Lower lobe of right lung (tissue), 2 donors: ENCODE measurements at regions not wholly inside any gene's neighbourhood (a gene's known extent, or its start where the extent isn't known, plus 50 kb on each side); places are given as distances from the start of the nearest gene placed in this dataset.
A peak's percentile ranks its signal among the peaks of the same experiment; 100 is the strongest.

Source experiments
- ATAC-seq, 2 donors: fragments of 200-7000 bp; cut with Tn5 transposase; one replicate each; pipeline ENCODE4 v1.9.1; 2020 to 2022; ENCODE audit warnings: mild to moderate bottlenecking in 2 of 2, moderate library complexity in 2 of 2
- DNase-seq: peaks from one replicate; pipeline ENCODE4 v3.0.0-alpha.2; 2020
- H3K27ac ChIP-seq: fragments of 200-600 bp; one replicate; pipeline ENCODE4 v1.8.0; 2022
- H3K27me3 ChIP-seq: fragments of 200-600 bp; one replicate; pipeline ENCODE4 v1.8.0; 2022; ENCODE audit warnings: low read depth
- H3K36me3 ChIP-seq: fragments of 200-600 bp; one replicate; pipeline ENCODE4 v1.8.0; 2022; ENCODE audit warnings: mild to moderate bottlenecking
- H3K4me1 ChIP-seq: fragments of 200-600 bp; one replicate; pipeline ENCODE4 v1.8.0; 2022
- H3K4me3 ChIP-seq: fragments of 200-600 bp; one replicate; pipeline ENCODE4 v1.8.0; 2022; ENCODE audit warnings: mild to moderate bottlenecking
- H3K9me3 ChIP-seq: fragments of 200-600 bp; one replicate; pipeline ENCODE4 v1.8.0; 2022
- intact Hi-C: fragments of 100-400 bp; cut with DNase I; formaldehyde crosslinking; loops from one replicate; pipeline ENCODE4 v1.11.0; 2022
- TF ChIP-seq, protein P1 (sequence below): fragments of 200-600 bp; IDR thresholded peaks from one replicate; pipeline ENCODE4 v1.8.0; 2022; ENCODE audit warnings: antibody characterized with exemption, mild to moderate bottlenecking
- donor health status: DM: no; HTN: yes; CAD: no; lungs with severe emphysema.

DNA sequence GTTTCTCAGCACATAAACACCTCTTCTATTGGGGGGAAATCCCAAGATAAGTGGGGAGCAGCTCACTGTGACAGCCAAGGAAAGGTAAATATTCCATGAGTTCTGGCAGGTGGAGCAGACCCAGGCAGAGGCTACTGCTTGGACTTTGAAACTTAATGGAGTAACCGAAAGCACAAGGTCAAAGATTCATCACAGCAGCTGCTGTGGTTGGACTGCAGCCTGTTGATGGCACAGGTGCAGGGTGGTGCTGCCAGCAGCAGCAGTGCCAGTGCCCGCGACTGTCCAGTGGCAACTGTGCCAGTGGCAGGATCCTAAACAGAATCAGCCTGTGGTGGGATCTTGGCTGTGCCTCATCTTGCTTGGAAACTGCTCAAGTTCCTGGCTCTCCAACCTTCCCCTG is 81.4 kb upstream of the ARID2 start:
- Histone ChIP-seq H3K36me3 (no peaks in the 10 kb centered on the region), H3K4me1 (no peaks in the 10 kb centered on the region), H3K27ac (no peak overlapping the region), H3K27me3 (no peaks in the 10 kb centered on the region), H3K9me3 (no peaks in the 10 kb centered on the region), H3K4me3 (no peak overlapping the region)
- intact Hi-C loops, result no loop called here
- no peak for DNase-seq
- TF ChIP-seq, protein P1, sequence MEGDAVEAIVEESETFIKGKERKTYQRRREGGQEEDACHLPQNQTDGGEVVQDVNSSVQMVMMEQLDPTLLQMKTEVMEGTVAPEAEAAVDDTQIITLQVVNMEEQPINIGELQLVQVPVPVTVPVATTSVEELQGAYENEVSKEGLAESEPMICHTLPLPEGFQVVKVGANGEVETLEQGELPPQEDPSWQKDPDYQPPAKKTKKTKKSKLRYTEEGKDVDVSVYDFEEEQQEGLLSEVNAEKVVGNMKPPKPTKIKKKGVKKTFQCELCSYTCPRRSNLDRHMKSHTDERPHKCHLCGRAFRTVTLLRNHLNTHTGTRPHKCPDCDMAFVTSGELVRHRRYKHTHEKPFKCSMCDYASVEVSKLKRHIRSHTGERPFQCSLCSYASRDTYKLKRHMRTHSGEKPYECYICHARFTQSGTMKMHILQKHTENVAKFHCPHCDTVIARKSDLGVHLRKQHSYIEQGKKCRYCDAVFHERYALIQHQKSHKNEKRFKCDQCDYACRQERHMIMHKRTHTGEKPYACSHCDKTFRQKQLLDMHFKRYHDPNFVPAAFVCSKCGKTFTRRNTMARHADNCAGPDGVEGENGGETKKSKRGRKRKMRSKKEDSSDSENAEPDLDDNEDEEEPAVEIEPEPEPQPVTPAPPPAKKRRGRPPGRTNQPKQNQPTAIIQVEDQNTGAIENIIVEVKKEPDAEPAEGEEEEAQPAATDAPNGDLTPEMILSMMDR, result no peak
- no peak for ATAC-seq

DNA sequence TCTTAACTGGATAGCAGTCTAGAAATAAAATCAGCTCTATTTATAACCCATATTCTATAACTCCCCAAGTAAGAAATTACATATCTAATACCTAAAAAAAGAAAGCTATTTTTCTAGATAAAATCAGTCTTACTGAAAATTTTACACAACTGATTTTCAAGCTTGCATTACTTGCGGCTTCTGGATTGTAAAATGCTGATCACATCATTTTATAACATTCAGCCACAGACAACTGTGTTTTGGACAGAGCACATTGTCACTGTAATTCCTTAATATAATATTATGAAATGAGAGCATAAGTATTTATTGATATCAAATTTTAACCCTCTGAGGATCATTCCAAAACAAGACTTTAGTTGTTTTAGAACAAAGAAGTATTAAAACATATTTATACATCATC is 78.5 kb upstream of the ARID2 start:
- DNase-seq (no peak), ATAC-seq (no peak)
- intact Hi-C loops, result no loop called here
- H3K36me3 ChIP-seq, result no peaks in the 10 kb centered on the region
- H3K27ac ChIP-seq, result no peak overlapping the region
- H3K4me3 ChIP-seq, result no peak overlapping the region
- no peaks in the 10 kb centered on the region for H3K4me1 ChIP-seq
- H3K27me3 ChIP-seq, result no peaks in the 10 kb centered on the region
- TF ChIP-seq, protein P1, result no peak
- no peaks in the 10 kb centered on the region for H3K9me3 ChIP-seq

DNA sequence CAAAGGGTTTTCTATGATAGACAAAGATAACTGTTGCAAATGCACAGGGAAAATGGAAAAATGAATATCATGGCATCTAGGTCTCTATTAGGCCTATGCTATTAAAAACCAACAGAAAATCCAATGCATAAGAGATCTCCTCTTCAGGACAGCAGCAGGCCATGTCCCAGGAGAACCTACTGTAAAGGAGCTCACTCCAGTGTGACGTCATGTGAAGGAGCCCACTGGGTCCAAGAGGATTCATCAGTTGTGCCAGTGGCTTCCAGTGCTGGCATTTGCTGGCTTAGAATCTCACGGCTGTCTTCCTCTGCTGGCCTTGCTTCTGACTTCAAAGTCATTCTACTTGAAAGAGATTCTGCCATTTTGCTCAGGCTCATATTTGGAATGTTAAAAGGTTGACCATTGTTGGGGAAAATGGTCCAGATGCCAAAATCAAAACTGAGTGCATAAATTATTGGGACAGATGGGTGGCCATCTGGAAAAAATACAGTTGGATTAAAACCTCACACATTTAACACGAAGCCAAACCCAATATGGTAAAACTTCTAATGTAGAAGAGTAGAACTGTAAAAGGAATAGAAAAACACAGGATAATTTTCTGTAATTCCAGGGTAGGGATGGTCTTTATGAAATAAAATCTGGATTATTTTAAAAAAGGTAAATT is 75.4 kb upstream of the ARID2 start:
- H3K4me1 ChIP-seq, result no peaks in the 10 kb centered on the region
- ATAC-seq (no peak), DNase-seq (no peak)
- H3K36me3 ChIP-seq, result no peaks in the 10 kb centered on the region
- no peaks in the 10 kb centered on the region for H3K27me3 ChIP-seq
- H3K27ac ChIP-seq, result no peak overlapping the region
- H3K9me3 ChIP-seq, result no peaks in the 10 kb centered on the region
- TF ChIP-seq, protein P1, result no peak
- H3K4me3 ChIP-seq, result no peak overlapping the region
- intact Hi-C loops, result no loop called here

DNA sequence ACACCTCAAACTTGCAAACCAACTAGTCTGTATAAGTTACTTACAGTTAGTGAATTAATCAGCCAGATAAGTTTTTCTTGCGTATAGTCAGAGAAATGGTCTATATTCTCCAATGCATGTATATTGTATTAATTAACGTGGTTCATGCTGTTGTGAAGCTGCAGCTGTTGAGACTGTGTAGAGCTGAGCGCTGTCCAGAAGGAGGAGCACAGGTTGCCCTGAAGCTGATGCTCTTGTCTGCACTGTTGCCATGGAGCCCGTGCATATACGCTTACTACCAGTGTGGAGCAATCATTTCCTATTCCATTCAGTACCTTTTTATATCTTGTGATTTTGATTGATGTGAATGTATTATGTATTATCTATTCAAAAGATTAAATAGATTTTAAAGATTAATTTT is 74.3 kb upstream of the ARID2 start:
- H3K4me3 ChIP-seq, result no peak overlapping the region
- H3K27ac ChIP-seq, result no peak overlapping the region
- intact Hi-C loops, result no loop called here
- no peaks in the 10 kb centered on the region for H3K9me3 ChIP-seq
- no peaks in the 10 kb centered on the region for H3K36me3 ChIP-seq
- ATAC-seq (peak; percentile 53 to 59), DNase-seq (no peak)
- TF ChIP-seq, protein P1, result peak; percentile 9
- no peaks in the 10 kb centered on the region for H3K4me1 ChIP-seq
- no peaks in the 10 kb centered on the region for H3K27me3 ChIP-seq

DNA sequence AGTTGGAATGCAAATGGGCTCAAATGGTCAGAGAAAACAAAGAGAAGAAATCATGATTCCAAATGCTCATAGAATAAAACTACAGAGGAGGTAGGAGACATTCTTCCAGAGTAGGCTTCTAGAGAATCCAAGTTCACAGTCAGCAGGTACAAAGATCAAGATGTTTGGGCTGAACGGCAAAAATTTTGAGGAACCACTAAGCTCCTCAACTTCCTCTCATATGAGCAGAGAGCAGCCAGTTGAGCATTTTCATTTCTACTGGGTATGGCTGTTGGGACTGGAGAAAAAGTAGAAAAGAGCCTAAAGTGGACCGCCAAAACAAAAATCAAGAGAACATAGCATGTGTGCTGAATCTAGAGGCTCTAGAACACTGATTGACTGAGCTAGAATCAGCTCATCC is 73.8 kb upstream of the ARID2 start:
- DNase-seq, result no peak

More for the DNA sequence above, 73.8 kb upstream of the ARID2 start:
- Histone ChIP-seq H3K9me3 (no peaks in the 10 kb centered on the region), H3K4me3 (no peak overlapping the region), H3K27me3 (no peaks in the 10 kb centered on the region), H3K36me3 (no peaks in the 10 kb centered on the region), H3K4me1 (no peaks in the 10 kb centered on the region), H3K27ac (no peak overlapping the region)
- no peak for ATAC-seq
- TF ChIP-seq, protein P1, result no peak
- intact Hi-C loops, result no loop called here
